Right lobe of liver (tissue), 6 donors: ENCODE measurements at regions not wholly inside any gene's neighbourhood (a gene's known extent, or its start where the extent isn't known, plus 50 kb on each side); places are given as distances from the start of the nearest gene placed in this dataset.
"Not testable (repeated sequence)": the region's sequence is repeated elsewhere in the genome, so short reads cannot be mapped to it uniquely, and the experiment has no call there.

Experiments
- ATAC-seq, 4 donors: fragments of 200-7000 bp; cut with Tn5 transposase; one replicate each; pipeline ENCODE4 v1.9.1; 2020; ENCODE audit warnings: mild to moderate bottlenecking in 4 of 4, moderate library complexity in 4 of 4
- DNase-seq, 3 donors: peaks; one replicate each; pipeline ENCODE4 v3.0.0-alpha.2; 2020
- H3K27ac ChIP-seq, 3 donors: fragments of 200-600 bp; one replicate each; pipeline ENCODE4 v1.8.0; 2022
- H3K27me3 ChIP-seq, 2 donors: fragments of 200-600 bp; one replicate each; pipeline ENCODE4 v1.8.0; 2022
- H3K36me3 ChIP-seq, 4 donors: fragments of 200-600 bp; sonication (generic) in 1 of 4; one replicate each; pipeline versions ENCODE4 v1.5.1 to v1.8.0; 2017 to 2022; ENCODE audit warnings: control low read depth in 1 of 4
- H3K4me1 ChIP-seq, 4 donors: fragments of 200-600 bp; sonication (generic) in 1 of 4; one replicate each; pipeline versions ENCODE4 v1.5.1 to v1.8.0; 2017 to 2022; ENCODE audit warnings: control low read depth in 1 of 4
- H3K4me3 ChIP-seq, 3 donors: fragments of 200-600 bp; one replicate each; pipeline ENCODE4 v1.8.0; 2022
- H3K9me3 ChIP-seq, 4 donors: fragments of 200-600 bp; sonication (generic) in 1 of 4; one replicate each; pipeline versions ENCODE4 v1.5.1 to v1.8.0; 2017 to 2022; ENCODE audit warnings: control low read depth in 1 of 4
- POLR2A ChIP-seq: fragments of 450-650 bp; IDR thresholded peaks from one replicate; pipeline ENCODE4 v1.6.1; 2017; ENCODE audit warnings: antibody characterized with exemption, mild to moderate bottlenecking
- WGBS: methylation state at CpG from one replicate; pipeline ENCODE4 v1.1.6; 2018; ENCODE audit warnings: low coverage, low lambda C conversion rate; ENCODE audit not compliant: insufficient coverage; ENCODE audit errors: missing lambda C conversion rate; 5-methylcytosine and 5-hydroxymethylcytosine counted together
- intact Hi-C, 2 donors: fragments of 100-400 bp; cut with DNase I; formaldehyde crosslinking; loops; one replicate each; pipeline versions ENCODE4 v1.11.2 to v1.14.1; 2022
- TF ChIP-seq, protein P1 (sequence below), 4 donors: fragments of 200-600 bp in 3 of 4; fragments of 450-650 bp in 1 of 4; IDR thresholded peaks; one replicate each; pipeline versions ENCODE4 v1.5.1 to v1.8.0; 2016 to 2022; ENCODE audit warnings: antibody characterized with exemption in 4 of 4, mild to moderate bottlenecking in 2 of 4
- donor health status: DM: no; HTN: yes; CAD: no.
- donor health status: DM: no; HTN: no; CAD: no.
- donor health status: DM: no; HTN: no; CAD: no.
- donor health status: DM: no; HTN: yes; CAD: no.
- donor health status: DM: no; HTN: yes; CAD: no.

- ATAC-seq (no peak), DNase-seq (no peak)
- H3K36me3 ChIP-seq = no peaks in the 10 kb centered on the region
These were observed 649.2 kb downstream of the RNF144A start for GRCh38 chr2:7566382-7566881.

GRCh38 chr2:7567116-7567515 lies 649.9 kb downstream of the RNF144A start:
- H3K4me3 ChIP-seq, ATAC-seq, DNase-seq, H3K4me1 ChIP-seq, H3K27me3 ChIP-seq, H3K9me3 ChIP-seq, H3K36me3 ChIP-seq, intact Hi-C loops, H3K27ac ChIP-seq: not testable (repeated sequence)
- 64% methylated on average over 2 of the region's 2 CpGs for WGBS

More at GRCh38 chr2:7566382-7566881, 649.2 kb downstream of the RNF144A start:
- no peaks in the 10 kb centered on the region for H3K9me3 ChIP-seq
- intact Hi-C loops = no loop called here
- H3K4me1 ChIP-seq = no peaks in the 10 kb centered on the region
- no peak overlapping the region for H3K27ac ChIP-seq
- TF ChIP-seq POLR2A = no peak
- TF ChIP-seq, protein P1, sequence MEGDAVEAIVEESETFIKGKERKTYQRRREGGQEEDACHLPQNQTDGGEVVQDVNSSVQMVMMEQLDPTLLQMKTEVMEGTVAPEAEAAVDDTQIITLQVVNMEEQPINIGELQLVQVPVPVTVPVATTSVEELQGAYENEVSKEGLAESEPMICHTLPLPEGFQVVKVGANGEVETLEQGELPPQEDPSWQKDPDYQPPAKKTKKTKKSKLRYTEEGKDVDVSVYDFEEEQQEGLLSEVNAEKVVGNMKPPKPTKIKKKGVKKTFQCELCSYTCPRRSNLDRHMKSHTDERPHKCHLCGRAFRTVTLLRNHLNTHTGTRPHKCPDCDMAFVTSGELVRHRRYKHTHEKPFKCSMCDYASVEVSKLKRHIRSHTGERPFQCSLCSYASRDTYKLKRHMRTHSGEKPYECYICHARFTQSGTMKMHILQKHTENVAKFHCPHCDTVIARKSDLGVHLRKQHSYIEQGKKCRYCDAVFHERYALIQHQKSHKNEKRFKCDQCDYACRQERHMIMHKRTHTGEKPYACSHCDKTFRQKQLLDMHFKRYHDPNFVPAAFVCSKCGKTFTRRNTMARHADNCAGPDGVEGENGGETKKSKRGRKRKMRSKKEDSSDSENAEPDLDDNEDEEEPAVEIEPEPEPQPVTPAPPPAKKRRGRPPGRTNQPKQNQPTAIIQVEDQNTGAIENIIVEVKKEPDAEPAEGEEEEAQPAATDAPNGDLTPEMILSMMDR (IDR thresholded peaks at IDR 0.05) = no peak
- 52% methylated on average over 6 of the region's 6 CpGs for WGBS
- no peak overlapping the region for H3K4me3 ChIP-seq
- no peaks in the 10 kb centered on the region for H3K27me3 ChIP-seq

GRCh38 chr2:7567646-7568045 lies 650.4 kb downstream of the RNF144A start:
- DNase-seq (no peak), ATAC-seq (peak in 2 of 4 donors; percentile 19 to 24)
- no peaks in the 10 kb centered on the region for H3K9me3 ChIP-seq
- intact Hi-C loops = no loop called here
- no peak for TF ChIP-seq POLR2A
- TF ChIP-seq, protein P1 (IDR thresholded peaks at IDR 0.05) = no peak
- H3K36me3 ChIP-seq = no peaks in the 10 kb centered on the region
- H3K4me3 ChIP-seq = no peak overlapping the region
- 34% methylated on average over 4 of the region's 4 CpGs for WGBS
- no peaks in the 10 kb centered on the region for H3K4me1 ChIP-seq
- no peaks in the 10 kb centered on the region for H3K27me3 ChIP-seq
- no peak overlapping the region for H3K27ac ChIP-seq

DNA sequence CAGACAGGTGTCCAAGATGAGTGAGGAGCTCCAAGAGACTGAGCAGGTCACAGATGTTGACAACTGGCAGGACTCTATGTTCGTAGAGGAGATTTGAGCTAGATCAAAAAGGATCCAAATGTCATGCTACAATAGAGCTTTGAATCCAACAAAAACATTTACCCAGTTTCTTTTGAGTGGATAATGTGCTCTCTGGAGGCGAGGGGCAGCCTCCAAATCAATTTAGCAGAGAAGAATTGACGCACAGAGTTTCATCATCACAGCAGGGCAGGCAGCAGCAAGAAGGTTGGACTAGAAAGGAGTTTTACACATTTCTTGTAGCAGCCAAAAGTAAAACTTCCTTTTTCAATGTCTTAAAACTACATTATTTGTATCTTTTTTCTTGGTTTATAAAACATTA lies 653.0 kb downstream of the RNF144A start:
- 40% methylated on average over 3 of the region's 3 CpGs for WGBS
- TF ChIP-seq POLR2A = no peak
- TF ChIP-seq, protein P1 (IDR thresholded peaks at IDR 0.05) = no peak
- DNase-seq = no peak
- no peak for ATAC-seq
- intact Hi-C loops = no loop called here
- no peaks in the 10 kb centered on the region for H3K9me3 ChIP-seq
- H3K27me3 ChIP-seq = no peaks in the 10 kb centered on the region
- no peaks in the 10 kb centered on the region for H3K4me1 ChIP-seq
- no peak overlapping the region for H3K27ac ChIP-seq
- H3K36me3 ChIP-seq = no peaks in the 10 kb centered on the region
- H3K4me3 ChIP-seq = no peak overlapping the region

- intact Hi-C loops = no loop called here
- no peak overlapping the region for H3K27ac ChIP-seq
- DNase-seq = no peak
- WGBS = 88% methylated on average over 1 of the region's 1 CpG
- no peaks in the 10 kb centered on the region for H3K9me3 ChIP-seq
- H3K4me1 ChIP-seq = no peaks in the 10 kb centered on the region
- H3K4me3 ChIP-seq = no peak overlapping the region
- TF ChIP-seq POLR2A = no peak
- TF ChIP-seq, protein P1 (IDR thresholded peaks at IDR 0.05) = no peak
- ATAC-seq = no peak
- H3K27me3 ChIP-seq = no peaks in the 10 kb centered on the region
- H3K36me3 ChIP-seq = no peaks in the 10 kb centered on the region
These were observed 654.5 kb downstream of the RNF144A start for GRCh38 chr2:7571701-7572100.
